Bronchial epithelial cell (primary cell): ENCODE measurements at regions not wholly inside any gene's neighbourhood (a gene's known extent, or its start where the extent isn't known, plus 50 kb on each side); places are given as distances from the start of the nearest gene placed in this dataset.

Experiments
- DNase-seq: peaks from one replicate; pipeline ENCODE4 v3.0.0-alpha.2; 2010; ENCODE audit warnings: low read depth
- FAIRE-seq: peaks from 2 replicates; lab custom pipeline; 2011; peaks lifted over from hg19 to GRCh38; lab: Jason Lieb, UNC
- H3K27me3 ChIP-seq: 2 replicates; pipeline ENCODE4 v1.5.1; 2011; ENCODE audit warnings: low read length; ENCODE audit not compliant: control insufficient read depth, insufficient read depth
- H3K36me3 ChIP-seq: 2 replicates; pipeline ENCODE4 v1.5.1; 2011; ENCODE audit warnings: low read length; ENCODE audit not compliant: control insufficient read depth, insufficient read depth
- H3K4me3 ChIP-seq: 2 replicates; pipeline ENCODE4 v1.5.1; 2011; ENCODE audit warnings: mild to moderate bottlenecking, low read depth, low read length, control low read depth
- CTCF ChIP-seq: IDR thresholded peaks from 2 replicates; pipeline ENCODE4 v1.5.1; 2011; ENCODE audit warnings: mild to moderate bottlenecking, moderate library complexity, low read length, control low read depth, inconsistent platforms; ENCODE audit not compliant: insufficient read depth, severe bottlenecking

- FAIRE-seq = no peak
Measured at GRCh38 chr16:51936846-51937245, 610.1 kb downstream of the TOX3 start.

GRCh38 chr16:51932317-51932716 is 614.6 kb downstream of the TOX3 start:
- no peak for TF ChIP-seq CTCF
- Histone ChIP-seq H3K27me3 (peaks cover 3% of the 10 kb centered on the region), H3K4me3 (no peak overlapping the region), H3K36me3 (no peaks in the 10 kb centered on the region)
- FAIRE-seq (no peak), DNase-seq (no peak)

More at GRCh38 chr16:51936846-51937245, 610.1 kb downstream of the TOX3 start:
- no peak for TF ChIP-seq CTCF
- no peak overlapping the region for H3K4me3 ChIP-seq
- no peaks in the 10 kb centered on the region for H3K36me3 ChIP-seq
- peak; percentile 19 for DNase-seq
- peaks cover 2% of the 10 kb centered on the region for H3K27me3 ChIP-seq

- no peak overlapping the region for H3K4me3 ChIP-seq
- no peaks in the 10 kb centered on the region for H3K36me3 ChIP-seq
- peaks cover 3% of the 10 kb centered on the region for H3K27me3 ChIP-seq
- FAIRE-seq (no peak), DNase-seq (no peak)
- TF ChIP-seq CTCF = no peak
Measured at GRCh38 chr16:51931653-51932052, 615.3 kb downstream of the TOX3 start.

GRCh38 chr16:51924744-51925143 is 622.2 kb downstream of the TOX3 start:
- H3K36me3 ChIP-seq = no peaks in the 10 kb centered on the region
- no peak for FAIRE-seq
- peaks cover 1% of the 10 kb centered on the region for H3K27me3 ChIP-seq
- H3K4me3 ChIP-seq = no peak overlapping the region
- no peak for DNase-seq
- TF ChIP-seq CTCF = no peak

- FAIRE-seq (peak; percentile 95), DNase-seq (peak; percentile 98)
- no peak for TF ChIP-seq CTCF
- Histone ChIP-seq H3K4me3 (no peak overlapping the region), H3K36me3 (no peaks in the 10 kb centered on the region), H3K27me3 (no peaks in the 10 kb centered on the region)
Measured at GRCh38 chr16:51922476-51922875, 624.5 kb downstream of the TOX3 start.

GRCh38 chr16:51919736-51920135 is 627.2 kb downstream of the TOX3 start:
- H3K36me3 ChIP-seq = no peaks in the 10 kb centered on the region
- peak; percentile 73 for FAIRE-seq
- no peak overlapping the region for H3K4me3 ChIP-seq
- no peak for TF ChIP-seq CTCF
- DNase-seq = peak; percentile 76
- no peaks in the 10 kb centered on the region for H3K27me3 ChIP-seq
